HG03060 (cell line): ENCODE measurements at regions not wholly inside any gene's neighbourhood (a gene's known extent, or its start where the extent isn't known, plus 50 kb on each side); places are given as distances from the start of the nearest gene placed in this dataset.

Source experiments
- ATAC-seq: cut with Tn5 transposase; IDR thresholded peaks from one replicate; pipeline ENCODE4 v1.9.1; 2021; ENCODE audit warnings: low read depth, moderate number of reproducible peaks; ENCODE audit not compliant: unreplicated experiment

DNA sequence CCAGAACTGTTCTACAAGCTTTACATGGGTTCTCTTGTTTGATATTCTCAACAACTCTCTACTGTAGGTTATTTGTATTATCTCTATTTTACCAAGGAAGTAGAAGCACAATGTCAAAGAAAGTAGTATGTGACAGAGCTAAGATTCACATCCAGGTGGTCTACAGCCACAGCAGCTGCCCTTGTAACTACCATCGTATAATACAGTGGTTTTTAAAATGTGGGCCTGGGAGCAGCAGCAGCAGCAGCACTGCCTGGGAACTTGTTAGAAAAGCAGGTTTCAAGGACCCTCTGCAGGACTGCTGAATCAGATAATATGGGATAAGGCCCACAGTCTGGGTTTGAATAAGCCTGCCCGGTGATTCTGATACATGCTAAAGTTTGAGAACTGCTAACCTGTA lies 357.1 kb upstream of the SATB1 start:
- ATAC-seq, result no peak

DNA sequence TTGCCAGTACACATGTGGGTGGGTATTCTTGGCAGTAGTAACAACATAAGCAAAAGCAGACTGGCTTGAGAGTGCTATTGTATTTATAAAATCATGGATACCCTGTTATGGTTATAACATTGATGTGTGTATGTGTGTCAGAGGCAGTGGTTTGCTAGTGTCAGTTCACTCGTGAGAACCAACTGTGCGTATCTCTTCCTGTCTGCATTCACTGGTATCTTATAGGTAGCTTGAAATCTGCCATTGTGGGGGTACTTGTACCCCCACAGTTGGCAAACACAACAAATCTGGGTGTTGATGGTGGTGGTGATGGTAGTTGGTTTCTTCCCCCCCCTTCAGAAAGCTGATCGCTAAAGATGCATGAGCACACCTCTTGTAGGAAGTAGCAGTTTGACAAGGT lies 355.8 kb upstream of the SATB1 start:
- ATAC-seq, result no peak

DNA sequence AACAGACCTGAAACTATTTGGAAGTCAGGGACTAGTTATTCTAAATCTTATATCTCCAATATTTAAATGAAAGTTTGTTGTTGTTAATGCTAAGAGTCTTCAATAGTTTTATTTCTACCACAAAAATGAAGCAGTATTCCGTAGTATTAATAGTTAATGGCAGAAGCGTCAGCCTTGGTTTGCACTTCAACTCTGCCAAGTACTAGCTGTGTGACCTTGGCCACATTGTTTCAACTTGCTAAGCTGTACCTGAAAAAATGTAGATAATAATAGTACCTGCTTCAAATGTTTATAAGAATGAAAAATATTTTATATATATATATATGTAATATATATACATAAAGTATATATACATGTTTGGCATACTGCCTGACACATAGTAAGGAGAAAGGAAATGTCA lies 354.6 kb upstream of the SATB1 start:
- no peak for ATAC-seq

DNA sequence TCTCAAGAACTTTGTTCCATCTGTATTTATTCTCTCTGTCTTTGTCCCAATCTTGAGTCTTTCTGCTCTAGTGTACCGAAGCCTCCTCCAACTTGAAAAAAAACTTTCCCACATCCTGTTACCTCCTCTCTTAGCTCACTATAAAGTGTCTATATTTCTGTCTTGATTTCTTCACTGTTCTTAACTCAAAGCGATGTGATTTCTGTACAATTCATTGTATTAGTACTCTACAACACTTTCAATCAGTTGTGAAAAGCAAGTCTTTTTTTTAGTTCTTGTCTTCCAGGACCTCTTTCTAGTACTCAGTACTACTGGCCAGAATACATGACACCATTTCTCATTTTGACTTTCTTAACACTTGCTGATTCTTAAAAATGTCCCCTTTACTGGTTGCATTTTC lies 353.5 kb upstream of the SATB1 start:
- ATAC-seq, result no peak

DNA sequence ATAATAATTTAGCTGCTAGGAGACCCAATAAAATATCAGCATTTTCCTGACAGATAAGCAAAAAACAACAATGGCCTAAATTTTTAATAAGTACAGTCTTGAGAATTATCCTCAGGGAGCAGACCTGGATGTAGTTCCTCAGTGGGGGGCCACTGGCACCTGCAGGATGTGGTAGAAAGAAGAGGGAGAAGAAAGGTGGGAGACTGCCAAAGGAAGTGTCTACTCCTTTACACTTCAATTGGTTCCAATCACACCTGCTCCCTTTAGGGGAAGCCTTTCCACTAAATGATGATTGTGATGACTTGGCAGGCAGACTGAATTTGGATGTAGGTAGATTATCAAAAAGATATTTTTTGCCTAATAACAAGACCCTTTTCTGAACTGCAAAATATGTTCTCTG lies 353.0 kb upstream of the SATB1 start:
- no peak for ATAC-seq

DNA sequence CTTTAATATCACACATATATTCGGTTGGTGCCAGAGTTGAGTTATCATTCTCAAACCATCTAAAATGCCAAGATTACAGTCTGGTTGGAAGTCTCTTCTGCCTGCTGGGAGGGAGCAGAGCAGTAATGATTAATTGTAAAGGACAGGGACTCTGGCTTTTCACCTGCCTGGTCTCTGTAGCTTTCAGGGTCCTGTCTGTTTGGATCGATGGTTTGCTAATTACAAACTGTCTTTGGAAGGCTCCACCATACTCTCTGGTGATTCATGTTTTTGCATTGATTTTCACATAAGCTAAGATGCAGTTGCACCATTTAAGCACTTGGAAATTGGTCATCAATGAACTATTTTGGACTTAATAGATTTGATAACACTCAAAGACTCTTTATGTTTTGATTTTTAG lies 350.4 kb upstream of the SATB1 start:
- ATAC-seq, result no peak

DNA sequence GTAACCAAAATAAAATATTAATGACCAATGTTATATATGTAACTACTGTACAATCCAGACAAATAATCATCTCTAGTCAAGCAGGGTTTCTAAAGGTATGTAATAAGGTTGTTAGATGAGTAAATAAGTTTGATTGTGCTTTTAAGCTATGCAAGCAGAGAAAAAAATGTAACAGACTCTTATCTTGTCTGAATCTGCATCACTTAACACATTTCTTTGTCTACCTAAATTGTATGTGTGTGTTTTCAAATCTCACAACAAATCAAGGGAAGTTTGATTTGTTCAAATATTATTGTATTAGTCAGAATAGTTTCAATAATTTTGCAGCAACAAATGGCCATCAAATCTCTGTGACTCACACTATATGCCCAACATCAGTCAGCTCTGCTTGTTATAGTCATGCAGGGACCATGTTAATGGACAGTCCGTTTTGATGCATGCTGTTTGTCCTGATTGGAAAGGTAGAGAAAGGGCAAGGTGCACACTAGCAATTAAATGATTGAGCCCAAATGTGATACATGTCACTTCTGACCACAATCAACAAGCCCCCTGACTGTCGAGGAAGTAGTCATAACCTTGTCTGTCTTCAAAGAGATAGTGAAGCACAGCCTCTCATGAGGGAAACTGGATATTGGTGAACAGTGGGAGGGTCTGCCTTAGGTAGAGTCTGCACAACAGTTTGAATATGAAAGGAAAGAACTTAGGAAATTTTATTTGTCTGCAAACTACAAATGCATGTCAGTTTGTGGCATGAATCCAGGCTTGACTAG lies 349.4 kb upstream of the SATB1 start:
- ATAC-seq, result no peak

DNA sequence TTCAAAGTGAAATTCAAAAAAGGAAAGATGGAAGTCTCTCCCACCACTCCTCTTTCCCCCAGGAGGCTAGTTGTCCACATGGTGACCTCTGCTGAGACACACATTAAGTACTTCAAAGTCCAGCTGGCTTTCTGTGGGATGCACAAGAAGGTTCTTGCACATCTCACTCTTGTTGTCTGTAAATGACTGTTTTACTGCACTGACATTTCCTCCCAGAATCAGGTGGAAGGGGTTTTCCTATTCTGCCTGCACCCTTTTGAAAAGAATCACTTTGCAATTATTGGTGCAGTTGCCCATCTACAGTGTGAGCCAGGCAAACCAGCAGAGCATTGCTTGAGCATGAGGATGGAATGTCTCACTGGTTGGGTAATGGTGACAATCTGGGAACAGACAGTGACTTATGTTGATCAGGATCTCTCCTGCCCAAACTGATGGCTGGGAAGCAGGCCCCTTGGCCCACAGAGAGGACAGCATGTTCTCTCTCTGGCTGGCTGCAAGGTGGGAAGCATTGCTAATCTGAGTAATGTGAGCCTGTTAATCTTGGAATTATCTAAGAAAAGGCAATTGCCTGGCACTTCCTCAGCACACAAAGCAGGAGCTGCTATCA lies 347.7 kb upstream of the SATB1 start:
- ATAC-seq, result no peak

DNA sequence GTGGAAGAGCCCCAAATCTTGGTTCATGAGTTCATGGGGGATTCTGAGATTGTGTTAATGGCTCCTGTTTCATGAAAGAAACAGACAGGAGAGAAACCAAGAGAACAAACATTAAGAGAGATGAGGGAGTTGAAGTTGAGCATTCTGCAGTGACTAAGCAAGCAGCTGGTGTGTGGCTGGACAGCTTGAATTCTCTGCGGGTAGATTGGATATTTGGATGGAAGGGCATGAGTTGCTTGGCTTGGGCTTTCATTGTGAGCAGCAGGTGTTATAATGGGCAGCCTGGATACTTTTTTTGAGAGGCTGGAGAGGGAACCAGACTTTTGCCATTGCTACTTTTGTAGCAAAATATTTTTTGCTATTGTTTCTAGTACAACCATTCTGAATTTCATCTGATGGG lies 346.8 kb upstream of the SATB1 start:
- ATAC-seq, result no peak

DNA sequence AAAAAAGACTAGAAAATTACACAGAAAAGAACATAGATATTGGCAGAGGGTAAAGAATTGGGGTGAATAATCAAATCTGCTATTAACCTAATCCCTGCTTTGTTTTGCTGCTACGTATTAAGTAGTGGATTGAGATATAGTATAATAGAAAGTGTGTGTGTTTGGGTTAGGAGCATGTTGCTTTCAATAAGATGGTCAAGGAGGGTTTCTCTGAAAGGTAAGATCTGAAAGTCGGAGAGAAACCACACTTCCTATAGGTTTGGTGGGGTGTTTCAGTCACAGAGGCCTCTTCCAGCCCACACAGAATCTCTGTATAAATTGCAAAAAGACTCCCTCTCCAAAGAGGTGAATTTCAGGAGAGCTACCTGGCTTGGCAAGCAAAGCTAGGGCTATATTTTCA lies 345.7 kb upstream of the SATB1 start:
- ATAC-seq, result no peak

DNA sequence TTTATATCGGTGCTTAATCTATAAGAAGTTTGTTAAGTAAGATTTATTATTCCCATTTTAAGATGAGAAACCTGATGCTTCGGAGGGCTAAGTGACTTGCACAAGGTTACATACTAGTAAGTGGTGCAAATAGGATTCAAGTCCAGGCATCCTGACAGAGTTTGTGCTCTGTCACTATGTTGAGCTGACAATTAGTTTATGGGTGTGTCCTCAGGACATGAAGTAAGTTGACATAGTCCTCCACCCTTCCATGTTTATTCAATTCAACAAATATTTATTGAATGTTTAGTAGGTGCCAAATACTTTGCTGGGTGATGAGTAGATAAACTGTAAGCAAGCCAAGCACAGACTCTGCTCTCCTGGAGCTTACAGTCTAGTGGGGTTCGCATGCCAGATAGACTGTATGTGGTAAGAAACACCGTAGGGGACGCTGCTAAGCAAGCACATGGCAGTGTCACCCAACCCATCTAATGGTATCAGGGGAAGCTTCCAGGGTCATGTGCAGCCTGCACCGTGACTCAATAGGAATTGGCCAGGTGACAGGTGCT lies 342.7 kb upstream of the SATB1 start:
- no peak for ATAC-seq

DNA sequence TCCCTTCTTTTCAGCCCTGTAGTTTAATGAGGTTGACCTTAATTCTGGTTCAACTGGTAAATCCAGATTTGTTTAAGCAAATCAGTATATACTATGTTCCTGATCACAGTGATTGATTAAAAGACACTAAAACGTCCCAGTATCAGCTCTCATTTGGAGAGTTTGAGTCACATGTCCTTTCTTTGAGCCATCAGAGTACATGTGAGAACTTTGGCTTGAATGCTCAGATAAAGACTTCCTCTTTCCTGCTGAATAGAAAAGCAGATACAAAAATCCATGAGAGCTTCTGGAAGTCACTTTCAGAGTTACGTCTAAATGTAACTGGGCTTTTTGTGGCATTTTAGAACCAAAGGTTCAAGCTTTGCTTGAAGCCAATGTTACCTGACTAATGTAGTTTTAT lies 341.8 kb upstream of the SATB1 start:
- ATAC-seq, result no peak

DNA sequence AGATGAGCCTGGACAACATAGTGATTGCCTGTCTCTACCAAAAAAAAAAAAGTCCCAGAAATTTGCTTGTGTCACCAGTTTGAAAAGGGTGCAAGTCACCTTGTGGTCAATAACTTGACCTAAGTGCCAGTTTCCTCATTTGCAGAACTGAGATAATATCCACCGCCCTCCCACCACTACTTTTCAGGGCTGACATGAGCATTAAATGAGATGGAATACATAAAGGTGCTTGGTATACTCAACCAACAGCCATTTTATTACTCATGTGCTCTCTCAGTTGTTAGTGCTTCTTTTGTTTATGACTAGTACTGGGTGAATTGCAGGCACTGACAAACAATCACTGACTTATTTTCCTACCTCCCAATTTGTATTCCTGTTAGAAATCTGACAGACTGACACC lies 340.5 kb upstream of the SATB1 start:
- no peak for ATAC-seq

DNA sequence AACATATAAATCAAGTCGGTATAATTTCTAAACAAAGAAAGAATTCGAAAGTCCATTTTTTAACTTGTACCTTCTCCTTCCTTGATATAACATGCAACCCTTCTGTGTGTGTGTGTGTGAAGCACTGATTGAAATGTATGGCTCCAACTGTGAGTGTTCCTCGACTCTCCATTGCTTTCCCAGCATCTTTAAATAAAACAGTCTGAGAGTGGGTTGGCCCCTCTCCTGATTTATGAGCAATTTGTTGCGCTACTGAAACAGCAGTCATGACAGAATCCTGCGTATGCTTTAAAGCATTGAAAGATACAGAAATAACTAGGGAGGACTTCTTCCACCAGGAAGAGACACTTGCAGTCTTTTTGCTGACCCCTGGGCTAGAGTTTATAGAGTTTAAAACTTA lies 340.0 kb upstream of the SATB1 start:
- no peak for ATAC-seq

DNA sequence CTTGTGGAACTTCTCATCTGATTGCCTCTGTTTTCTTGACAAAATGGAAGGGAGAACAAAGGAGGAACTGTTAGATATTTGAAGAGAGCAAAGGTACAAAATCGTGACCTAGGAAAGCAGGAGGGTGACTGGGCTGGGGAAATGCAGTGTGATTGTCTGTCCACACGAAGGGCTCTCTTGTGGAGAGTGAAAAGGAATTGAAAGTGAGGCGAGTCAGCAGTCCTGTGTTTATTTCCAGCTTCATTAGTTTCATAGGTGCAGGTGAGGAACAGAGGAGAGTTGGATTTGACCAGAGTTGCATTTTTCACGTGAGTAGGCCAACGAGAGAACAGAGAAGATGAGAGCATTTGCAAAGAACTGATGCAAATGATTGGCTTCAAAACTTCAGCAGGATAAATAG lies 336.4 kb upstream of the SATB1 start:
- no peak for ATAC-seq

DNA sequence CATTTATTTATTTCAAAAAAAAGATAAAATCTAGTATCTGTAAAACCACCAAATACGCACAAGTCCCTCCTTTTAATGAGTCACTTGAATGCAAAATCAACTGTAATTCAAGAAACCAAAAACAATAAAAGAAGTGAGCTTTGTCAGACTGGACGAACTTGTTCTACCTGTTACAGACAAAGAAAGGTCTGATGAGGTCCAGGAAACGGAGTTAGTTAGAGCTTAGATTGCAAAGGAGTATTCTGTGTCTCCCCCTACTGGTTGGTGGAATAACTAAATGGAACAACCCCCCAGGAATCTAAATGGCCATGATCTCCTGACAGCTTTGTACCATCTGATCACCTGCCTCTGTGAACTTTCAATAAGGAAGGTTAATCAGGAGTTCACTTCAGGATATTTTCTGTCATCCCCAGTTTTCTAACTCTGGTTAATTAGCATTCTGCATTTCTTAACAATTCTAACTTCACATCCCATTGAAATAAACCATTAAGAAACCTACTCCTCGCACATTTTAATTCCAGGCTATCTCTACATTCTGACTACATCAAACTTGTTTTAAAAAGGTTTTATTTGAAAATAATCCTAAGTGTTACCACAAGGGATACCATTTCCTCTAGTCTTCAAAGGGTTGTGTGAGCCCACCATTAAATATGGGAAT lies 333.0 kb upstream of the SATB1 start:
- ATAC-seq, result peak; percentile 82

DNA sequence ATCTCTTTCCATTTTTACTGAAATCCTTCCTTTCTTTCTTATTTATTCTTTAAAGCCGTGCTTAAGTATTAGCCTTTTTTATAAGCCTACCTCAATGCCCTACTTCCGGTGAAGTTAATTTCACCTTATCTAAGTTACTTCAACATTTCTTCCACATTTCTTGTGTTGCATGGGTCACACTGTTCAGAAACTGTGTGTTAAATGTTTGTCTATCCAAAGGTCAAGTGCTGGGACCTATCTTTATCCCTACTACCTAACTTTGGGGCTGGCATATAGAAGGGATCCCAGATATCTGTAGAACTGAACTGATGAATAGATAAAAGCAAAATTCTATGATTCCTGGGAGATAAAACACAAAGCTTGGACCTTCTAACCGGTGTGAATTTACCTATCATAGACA lies 332.3 kb upstream of the SATB1 start:
- no peak for ATAC-seq

DNA sequence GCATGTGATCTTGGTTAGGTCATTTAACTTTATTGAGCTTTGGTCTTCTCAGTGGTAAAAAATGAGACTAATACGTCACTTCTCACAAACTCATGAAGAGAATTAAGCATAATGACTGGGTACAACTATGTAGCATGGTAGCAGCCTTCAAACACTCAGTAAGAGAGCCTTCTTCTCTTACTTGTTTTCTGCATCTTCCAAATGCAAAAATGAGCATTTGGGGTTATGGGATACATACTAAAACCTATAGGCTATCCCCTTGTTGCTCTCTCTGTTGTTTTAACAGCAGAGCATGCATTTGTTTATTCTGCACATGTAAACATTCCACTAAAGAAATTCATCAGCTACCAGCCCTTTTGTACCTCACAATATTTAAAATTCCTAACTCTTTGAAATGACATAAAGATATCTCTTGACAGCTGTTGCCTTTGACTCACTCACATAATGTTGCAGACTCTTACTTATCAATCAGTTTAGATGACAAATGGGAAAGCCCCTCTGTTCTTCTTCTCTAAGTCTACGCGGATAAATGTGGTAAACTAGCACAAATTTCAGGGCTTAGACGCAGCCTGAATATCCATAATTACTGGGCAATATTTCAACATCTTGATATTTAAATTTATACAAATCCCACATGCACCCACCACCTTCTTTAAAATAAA lies 327.3 kb upstream of the SATB1 start:
- no peak for ATAC-seq

DNA sequence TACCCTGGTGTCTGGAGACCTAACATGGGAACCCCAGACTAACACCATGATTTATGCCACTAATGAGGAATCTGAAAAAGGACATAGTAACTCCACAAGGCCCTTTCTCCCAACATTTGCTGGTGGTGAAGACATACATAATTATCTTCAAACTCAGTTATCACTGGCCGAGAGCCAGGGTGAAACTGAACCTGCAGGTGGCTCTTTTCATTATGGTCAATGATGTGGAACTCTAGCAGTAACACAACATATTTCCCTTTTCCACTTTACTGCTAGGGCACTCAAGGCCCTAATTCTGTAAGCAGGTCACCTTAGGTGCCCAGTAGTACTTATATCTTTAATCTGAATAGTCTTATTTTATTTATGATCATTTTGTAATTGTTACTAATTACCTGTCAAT lies 326.4 kb upstream of the SATB1 start:
- ATAC-seq, result no peak

DNA sequence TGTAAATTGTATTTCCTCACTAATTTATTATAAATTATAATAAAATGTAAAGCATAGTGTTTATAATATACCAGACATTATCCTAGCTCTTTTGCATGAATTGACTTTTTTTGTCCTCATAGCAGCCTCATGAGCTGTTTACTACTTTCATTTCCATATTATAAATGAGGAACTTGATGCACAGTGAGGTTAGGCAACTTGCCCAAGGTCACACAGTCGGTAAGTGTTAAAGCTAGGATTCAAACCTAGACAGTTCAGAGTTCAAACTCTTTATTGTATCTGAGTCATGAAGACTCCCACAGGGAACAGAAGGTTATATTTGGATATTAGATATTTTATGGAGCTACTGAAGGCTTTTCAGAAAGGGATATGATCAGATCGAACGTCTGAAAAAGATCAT lies 322.2 kb upstream of the SATB1 start:
- ATAC-seq, result peak; percentile 65

DNA sequence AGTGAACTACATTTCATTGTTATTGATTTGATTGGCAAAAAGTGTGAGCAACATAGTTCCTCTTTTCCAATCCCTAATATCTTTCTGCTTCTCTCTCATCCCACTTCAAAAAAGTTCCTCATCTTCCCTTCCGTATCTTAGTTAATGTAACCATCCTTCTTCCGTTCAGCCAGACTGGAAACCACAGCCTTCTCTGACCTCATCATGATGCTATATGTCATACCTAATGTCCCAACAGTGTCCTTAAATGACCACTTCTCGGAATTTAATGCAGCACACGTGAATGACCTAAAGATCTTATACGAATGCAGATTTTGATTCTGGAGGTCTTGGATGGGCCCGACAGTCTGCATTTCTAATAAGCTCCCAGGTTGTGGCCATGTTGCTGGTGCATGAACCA lies 320.3 kb upstream of the SATB1 start:
- ATAC-seq, result no peak
